ENCODE measurements at regions not wholly inside any gene's neighbourhood (a gene's known extent, or its start where the extent isn't known, plus 50 kb on each side); places are given as distances from the start of the nearest gene placed in this dataset.

GRCh38 chr10:10779511-10779910 lies 238.2 kb upstream of the CELF2 start:
- TF ChIP-seq CTCF (IDR thresholded peaks at IDR 0.05; ENCODE audit: extremely low read depth in 1 of 2, insufficient read depth in 1 of 2, low read depth in 1 of 2, low read length in 2 of 2): no peak
- no peak for TF ChIP-seq MAX (IDR thresholded peaks at IDR 0.05; ENCODE audit: insufficient read depth, insufficient read length)
- TF ChIP-seq POLR2A (IDR thresholded peaks at IDR 0.05; ENCODE audit: low read depth, low read length): no peak
- TF ChIP-seq POLR2AphosphoS5 (IDR thresholded peaks at IDR 0.05; ENCODE audit: insufficient read depth, low read depth, low read length): no peak
- no peak for TF ChIP-seq EZH2 (IDR thresholded peaks at IDR 0.05; ENCODE audit: borderline replicate concordance, low read depth, low read length, severe bottlenecking)

Data from endothelial cell of umbilical vein (primary cell).